ENCODE measurements at regions not wholly inside any gene's neighbourhood (a gene's known extent, or its start where the extent isn't known, plus 50 kb on each side); places are given as distances from the start of the nearest gene placed in this dataset.

GRCh38 chrX:131779741-131780140, 235.9 kb downstream of the OR13H1 start:
- TF ChIP-seq CTCF (conservative IDR thresholded peaks at IDR 0.05) = no peak
- H3K27ac ChIP-seq = no peak overlapping the region

- H3K27ac ChIP-seq = no peak overlapping the region
- TF ChIP-seq CTCF (conservative IDR thresholded peaks at IDR 0.05) = no peak
Measured at GRCh38 chrX:131782646-131783045, 238.8 kb downstream of the OR13H1 start.

- peak; percentile 67 for TF ChIP-seq CTCF (conservative IDR thresholded peaks at IDR 0.05)
- H3K27ac ChIP-seq = peak overlapping the region; percentile 58
Measured at GRCh38 chrX:131783555-131784308, 239.4 kb upstream of the STK26 start.

- TF ChIP-seq CTCF (conservative IDR thresholded peaks at IDR 0.05) = no peak
- H3K27ac ChIP-seq = no peak overlapping the region
Measured at GRCh38 chrX:131789664-131790063, 233.4 kb upstream of the STK26 start.

GRCh38 chrX:131791608-131792355, 231.3 kb upstream of the STK26 start:
- TF ChIP-seq CTCF (conservative IDR thresholded peaks at IDR 0.05) = no peak
- peak overlapping the region; percentile 67 for H3K27ac ChIP-seq

- peak overlapping the region; percentile 67 for H3K27ac ChIP-seq
- TF ChIP-seq CTCF (conservative IDR thresholded peaks at IDR 0.05) = peak; percentile 37; the same call in 1 of the 2 replicates
Measured at GRCh38 chrX:131792356-131792749, 230.7 kb upstream of the STK26 start.

- peak; percentile 49 for TF ChIP-seq CTCF (conservative IDR thresholded peaks at IDR 0.05)
- peak overlapping the region; percentile 67 for H3K27ac ChIP-seq
Measured at GRCh38 chrX:131792789-131793462, 230.2 kb upstream of the STK26 start.

Measured in VCaP (cell line).